Medulla oblongata (tissue), 1 donor: ENCODE measurements at regions not wholly inside any gene's neighbourhood (a gene's known extent, or its start where the extent isn't known, plus 50 kb on each side); places are given as distances from the start of the nearest gene placed in this dataset.

Experiments
- DNase-seq: peaks from one replicate; pipeline ENCODE4 v3.0.0-alpha.2; 2015; ENCODE audit errors: extremely low spot score

- no peak for DNase-seq
Observed at GRCh38 chr6:145368075-145368474, 367.2 kb downstream of the EPM2A start.

GRCh38 chr6:145370559-145370958, 364.8 kb downstream of the EPM2A start:
- DNase-seq: no peak

GRCh38 chr6:145372671-145373151, 362.6 kb downstream of the EPM2A start:
- DNase-seq: peak; percentile 16

- DNase-seq: no peak
Observed at GRCh38 chr6:145373826-145374225, 361.5 kb downstream of the EPM2A start.

DNA sequence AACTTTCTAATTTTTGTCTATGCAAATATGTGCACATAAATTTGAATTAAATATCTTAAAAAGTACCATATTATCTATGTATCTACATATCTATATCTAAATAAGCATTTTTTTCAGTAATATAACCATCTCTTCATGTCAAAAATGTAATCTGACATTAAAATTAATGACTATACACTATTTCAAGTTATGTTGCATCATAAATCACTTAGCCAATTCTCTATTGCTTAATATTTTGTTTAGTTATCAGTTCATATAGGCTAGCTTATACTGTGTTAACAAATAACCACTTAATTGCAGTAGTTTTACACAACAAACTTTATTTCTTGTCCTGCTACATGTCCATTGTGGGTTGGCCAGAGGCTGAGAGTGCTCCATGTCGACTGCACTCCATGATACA, 360.8 kb downstream of the EPM2A start:
- no peak for DNase-seq

GRCh38 chr6:145375502-145375901, 359.8 kb downstream of the EPM2A start:
- no peak for DNase-seq

DNA sequence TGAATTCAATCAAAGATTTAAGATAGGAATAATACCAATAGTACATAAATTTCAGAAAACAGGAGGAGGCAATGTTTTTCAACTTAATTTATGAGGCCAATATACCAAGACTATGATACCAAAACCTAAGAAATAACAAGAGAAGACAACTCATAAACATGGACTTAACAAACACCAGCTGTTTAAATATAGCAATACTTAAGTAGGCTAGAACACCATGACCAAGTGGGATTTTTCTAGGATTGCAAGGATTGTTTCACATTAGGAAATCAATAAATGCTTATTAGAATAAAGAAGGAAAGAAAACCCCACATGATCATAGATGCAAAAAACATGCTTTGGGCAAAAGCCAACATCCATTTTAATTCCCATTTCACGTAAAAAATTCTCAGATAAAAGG, 355.1 kb downstream of the EPM2A start:
- DNase-seq: no peak

DNA sequence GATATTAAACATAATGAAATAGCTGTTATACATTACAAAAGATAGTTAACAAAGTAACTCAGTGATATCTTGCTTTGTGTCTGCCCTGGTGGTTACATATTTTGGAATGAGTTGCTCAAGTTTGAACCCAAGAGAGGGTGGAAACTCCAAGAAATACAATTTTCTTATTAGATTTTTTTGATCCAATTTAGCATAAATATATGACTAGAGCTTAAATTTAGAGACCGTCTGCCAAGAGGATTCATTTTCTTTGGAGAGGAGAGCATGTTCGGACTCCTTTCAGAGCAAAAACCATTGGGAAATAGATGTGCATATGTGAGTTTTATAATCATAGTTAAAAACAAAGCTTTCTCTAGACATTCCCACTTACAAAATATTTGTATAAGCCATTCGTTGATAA, 353.4 kb downstream of the EPM2A start:
- no peak for DNase-seq

- no peak for DNase-seq
Observed at GRCh38 chr6:145383428-145383827, 351.9 kb downstream of the EPM2A start.

- DNase-seq: no peak
Observed at GRCh38 chr6:145384503-145384902, 350.8 kb downstream of the EPM2A start.

GRCh38 chr6:145396499-145396898, 338.8 kb downstream of the EPM2A start:
- DNase-seq: no peak

DNA sequence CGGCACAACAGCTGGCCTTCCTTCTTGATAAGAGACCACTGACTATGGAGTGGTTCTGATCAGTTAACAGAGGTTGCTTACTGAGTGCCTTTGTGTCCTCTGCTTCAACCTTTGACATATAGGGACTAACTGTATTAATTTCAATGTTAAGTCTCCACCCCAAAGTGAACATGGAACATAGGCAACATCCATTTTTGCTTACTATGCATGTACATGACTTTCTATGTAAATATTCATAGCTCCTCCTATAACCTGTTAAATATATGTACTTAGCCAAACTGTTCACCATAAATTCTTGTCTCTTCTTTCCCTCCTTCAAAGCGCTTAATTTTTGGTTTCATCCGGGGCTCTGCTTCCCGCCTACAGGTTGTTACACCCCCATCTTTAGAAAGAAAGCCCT, 334.8 kb downstream of the EPM2A start:
- DNase-seq: no peak

GRCh38 chr6:145405006-145405551, 330.2 kb downstream of the EPM2A start:
- peak; percentile 27 for DNase-seq

DNA sequence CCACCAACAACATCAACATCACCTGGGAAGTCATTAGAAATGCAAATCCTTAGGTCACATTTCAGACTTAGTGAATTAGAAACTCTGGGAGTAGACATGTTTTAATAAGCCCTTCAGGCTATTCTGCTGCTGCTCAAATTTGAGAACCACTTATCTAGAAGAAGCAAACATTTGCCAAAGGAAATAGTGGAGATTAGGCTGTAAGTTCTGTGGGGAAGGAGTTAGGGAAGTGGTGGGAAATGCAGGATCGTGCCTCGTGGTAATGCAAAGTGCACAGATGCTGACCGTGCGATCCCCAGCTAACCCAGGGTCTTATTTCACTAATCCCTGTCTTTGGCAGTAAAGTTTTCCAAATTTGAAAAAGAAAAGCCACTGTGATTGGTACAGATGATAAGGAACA, 328.5 kb downstream of the EPM2A start:
- DNase-seq: no peak

- no peak for DNase-seq
Observed at GRCh38 chr6:145415616-145416015, 319.7 kb downstream of the EPM2A start.

- no peak for DNase-seq
Observed at GRCh38 chr6:145420599-145420998, 314.7 kb downstream of the EPM2A start.

DNA sequence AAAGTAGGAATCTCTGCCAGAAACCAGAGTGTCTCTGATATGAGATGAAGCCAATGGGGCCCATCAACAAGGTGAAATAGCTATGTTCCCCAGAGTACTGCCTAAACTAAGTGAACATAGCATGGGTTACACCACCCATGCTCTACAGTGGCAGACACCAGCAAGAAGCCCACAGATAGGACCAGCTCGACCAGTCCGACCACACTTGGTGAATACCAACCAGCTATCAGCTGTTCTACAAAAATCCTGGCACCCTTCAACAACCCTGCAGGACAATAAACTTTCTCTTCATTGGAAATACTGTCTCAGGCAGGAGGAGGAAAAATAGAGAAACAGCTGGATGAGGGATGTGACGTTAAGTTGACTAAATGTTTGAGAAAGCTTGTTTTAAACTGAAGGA, 311.4 kb downstream of the EPM2A start:
- DNase-seq: no peak

DNA sequence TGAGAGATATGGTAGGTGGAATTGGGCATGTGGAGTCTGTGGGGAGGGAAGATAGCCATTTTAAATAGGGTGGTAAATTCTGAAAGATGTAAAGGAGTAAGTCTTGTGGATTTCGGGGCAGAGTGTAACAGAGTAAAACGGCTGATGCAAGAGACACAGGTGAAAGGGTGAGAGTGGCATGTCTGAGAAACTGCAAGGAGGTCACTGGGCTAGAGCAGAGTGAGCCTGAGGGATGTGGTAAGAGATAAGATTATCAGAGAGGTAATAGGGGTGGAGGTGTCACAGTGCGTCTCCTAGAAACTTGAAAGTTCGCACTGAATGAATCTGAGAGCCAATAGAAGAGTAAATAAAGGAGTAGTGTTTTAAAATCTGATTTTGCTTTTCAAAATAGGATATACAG, 308.1 kb downstream of the EPM2A start:
- DNase-seq: no peak

- peak; percentile 13 for DNase-seq
Observed at GRCh38 chr6:145428706-145429105, 306.6 kb downstream of the EPM2A start.

DNA sequence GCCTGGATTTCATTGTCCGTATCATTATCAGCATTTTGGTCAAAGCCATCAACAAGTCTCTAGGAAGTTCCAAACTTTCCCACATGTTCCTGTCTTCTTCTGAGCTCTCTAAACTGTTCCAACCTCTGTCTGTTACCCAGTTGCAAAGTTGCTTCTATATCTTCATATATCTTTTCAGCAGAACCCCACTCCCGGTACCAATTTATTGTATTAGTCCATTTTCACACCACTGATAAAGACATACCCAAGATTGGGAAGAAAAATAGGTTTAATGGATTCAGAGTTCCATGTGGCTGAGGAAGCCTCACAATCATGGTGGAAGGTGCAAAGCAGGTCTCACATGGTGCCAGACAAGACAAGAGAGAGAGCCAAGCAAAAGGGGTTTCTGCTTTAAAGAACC, 293.2 kb downstream of the EPM2A start:
- DNase-seq: no peak

DNA sequence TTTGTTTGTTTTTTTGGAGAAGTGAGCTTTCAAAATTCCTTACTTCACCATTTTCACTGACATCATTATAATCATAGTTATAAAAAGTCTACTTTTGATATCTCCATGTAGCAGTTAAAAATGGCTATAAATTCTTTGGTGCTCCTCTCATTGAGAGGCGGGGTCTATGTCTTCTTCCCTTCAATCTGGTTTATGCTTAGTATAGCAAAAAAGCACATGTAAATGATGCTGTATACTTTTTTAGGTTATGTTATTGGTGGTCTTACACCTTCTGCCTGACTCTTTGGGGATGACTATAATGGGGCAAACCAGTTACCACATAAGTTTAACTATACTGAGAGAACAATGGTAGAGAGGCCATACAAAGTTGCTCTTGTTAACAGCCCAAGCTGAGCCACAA, 289.6 kb downstream of the EPM2A start:
- no peak for DNase-seq

- no peak for DNase-seq
Observed at GRCh38 chr6:145451029-145451428, 284.3 kb downstream of the EPM2A start.

GRCh38 chr6:145453376-145453775, 281.9 kb downstream of the EPM2A start:
- no peak for DNase-seq

GRCh38 chr6:145454006-145454405, 281.3 kb downstream of the EPM2A start:
- DNase-seq: no peak
